GF-D8 (cell line): ENCODE measurements at regions not wholly inside any gene's neighbourhood (a gene's known extent, or its start where the extent isn't known, plus 50 kb on each side); places are given as distances from the start of the nearest gene placed in this dataset.

Experiments
- DNase-seq: peaks from one replicate; lab custom pipeline; 2025; lab: John Stamatoyannopoulos, UW

DNA sequence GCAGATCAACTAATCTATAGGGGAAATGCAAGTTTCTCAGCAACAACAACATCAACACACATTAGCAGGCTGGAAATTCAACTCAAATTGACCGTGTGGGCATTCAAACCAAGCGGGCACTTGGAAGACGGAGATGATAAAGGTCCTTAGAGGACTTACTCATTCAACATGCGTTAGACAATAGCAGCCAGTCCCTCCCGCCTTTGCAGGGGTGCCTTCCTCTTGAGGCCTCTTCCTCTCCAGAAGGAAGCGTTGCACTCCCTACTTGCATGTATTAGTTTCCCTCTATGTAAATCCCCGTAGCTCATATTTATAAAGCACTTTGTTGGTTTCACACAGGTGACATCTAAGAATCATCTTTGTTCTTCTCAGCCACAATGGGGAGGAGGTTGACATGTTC, 300.8 kb upstream of the STXBP5 start:
- no peak for DNase-seq

DNA sequence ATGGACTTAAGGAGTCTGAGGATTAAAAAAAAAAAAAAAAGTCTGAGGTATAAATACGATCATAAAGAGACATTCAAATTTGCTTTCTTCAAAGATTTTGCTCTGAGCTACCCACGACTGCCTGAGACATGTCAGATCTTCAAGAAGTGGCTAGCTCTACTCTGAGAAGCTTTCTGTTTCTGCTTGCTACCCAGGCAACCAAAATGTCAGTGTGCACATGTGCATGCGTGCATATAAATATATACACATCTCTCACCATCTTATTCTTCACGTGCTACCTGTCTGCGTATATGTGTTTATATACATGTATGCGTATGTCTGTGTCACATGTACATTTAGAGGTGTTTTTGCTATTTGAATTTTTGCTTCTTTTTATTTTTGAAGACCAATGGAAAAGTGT, 299.6 kb upstream of the STXBP5 start:
- no peak for DNase-seq

DNA sequence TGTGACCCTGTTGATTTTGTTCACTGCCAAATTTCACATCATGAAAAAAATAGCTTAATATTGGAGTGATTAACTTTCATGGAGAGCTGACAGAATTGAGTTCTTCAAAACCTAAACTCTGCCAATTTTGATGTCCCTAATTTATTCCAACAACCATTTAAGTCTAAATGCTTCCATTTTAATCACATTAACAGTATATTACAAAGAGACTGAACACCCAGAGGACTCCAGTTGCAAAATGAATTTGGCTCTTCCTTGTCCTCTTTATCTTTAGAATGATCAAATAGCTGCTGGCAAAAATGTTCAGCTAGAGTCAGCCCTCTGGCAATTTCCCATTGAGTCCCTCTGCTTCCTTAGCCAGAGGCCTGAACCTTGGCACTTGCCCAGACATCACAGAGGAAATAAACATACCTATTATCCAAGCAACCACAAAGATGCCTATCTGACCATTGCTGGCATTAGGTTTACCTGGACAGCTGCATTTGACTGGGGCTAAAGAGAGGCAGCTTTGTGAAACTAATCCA, 299.0 kb upstream of the STXBP5 start:
- DNase-seq, result no peak

DNA sequence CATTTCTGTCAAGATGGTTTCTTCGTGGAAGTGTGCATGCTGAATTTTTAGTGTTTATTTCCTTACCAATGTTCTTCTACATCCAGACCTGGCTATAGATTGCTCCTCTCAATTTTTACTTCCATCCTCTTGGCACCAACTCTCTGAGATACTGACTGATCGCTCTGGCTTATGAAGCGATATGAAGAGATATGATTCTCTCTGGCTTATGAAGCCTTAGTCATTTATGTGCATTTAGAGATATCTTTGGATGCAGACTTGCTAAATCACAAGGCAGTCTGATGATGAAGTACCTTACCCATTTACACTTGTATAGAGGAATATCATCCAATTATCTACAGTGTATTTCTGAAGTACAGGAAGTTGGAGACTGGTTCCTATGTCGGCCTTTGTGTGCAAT, 295.4 kb upstream of the STXBP5 start:
- no peak for DNase-seq

DNA sequence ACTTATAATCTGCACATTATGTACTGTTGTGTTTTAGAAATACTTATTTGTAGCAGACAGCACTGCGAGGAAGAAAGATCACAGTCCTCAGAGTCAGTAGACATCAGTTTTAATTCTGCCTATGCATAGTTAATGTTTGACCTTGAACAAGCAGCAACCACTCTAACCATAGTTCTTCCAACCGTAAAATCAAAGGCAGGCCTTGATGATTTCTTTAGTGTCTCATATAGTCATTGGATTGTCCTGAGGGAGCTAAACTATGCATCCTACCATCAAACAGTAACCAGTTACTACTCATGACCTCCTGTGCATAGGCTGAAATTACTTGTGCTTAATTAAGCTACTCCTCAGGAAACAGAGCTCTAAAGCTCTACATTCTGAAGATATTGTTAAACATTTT, 294.8 kb upstream of the STXBP5 start:
- DNase-seq, result no peak

DNA sequence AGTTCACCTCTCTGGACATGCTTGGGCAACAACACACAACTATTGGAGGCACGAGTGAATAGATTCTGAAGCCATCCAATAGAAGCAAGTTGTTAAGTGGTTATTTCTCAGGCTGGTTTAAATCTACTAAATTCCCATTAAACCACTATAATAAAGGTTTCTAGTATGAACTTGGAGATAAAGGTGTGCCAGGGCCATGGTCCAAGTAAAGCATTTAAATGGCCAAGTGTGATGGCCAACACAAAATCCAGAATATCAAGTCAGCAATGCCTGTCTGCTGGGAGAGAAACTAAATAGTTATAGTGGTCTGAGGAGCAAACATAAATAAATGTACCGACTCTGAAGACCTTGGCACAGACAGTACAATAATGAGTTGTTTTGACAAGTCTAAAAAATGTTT, 294.3 kb upstream of the STXBP5 start:
- DNase-seq, result no peak

DNA sequence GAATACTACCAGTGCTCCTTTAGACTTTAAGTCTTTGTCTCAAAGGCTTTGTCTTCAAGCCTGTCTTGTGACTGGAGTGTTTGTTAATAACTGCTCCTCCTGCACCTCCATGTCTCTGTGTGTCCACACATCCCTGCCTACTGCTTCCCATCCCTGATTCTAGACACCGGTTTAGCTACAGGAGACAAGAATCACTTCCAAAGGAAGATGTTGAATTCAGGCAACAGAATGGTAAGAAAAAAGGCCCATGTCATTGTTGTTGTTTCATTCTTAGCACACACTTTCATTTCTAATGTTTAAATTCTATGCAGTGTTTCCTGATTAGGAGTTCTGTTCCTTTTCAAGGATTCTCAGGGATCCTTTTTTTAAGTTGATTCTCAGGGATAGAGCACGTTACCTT, 293.6 kb upstream of the STXBP5 start:
- no peak for DNase-seq

DNA sequence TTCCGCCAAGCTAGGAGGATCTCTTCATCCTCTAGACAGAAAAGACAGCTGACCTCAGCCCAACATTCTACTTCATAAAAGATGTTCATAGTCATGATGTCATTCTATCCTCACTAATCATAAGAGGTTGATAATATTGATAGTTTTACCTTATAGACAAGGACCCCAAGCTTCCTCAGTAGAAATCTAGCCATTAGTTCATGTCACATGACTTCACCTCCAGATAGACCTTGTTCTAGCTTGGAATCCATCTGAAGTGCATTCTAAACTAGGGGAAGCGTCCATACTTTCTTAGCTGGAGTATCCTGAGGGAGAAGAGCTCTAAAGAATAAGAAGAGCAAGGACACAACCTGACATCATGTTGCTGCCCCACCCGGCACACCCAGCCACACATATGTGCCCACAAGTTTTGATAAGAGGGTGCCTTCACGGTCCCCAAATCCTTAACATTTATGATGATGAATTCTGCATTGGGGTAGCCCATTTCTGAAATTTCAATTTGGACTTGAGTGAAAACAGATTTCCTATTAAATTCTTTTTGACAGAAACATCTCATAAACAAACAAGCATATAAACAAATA, 292.5 kb upstream of the STXBP5 start:
- no peak for DNase-seq

DNA sequence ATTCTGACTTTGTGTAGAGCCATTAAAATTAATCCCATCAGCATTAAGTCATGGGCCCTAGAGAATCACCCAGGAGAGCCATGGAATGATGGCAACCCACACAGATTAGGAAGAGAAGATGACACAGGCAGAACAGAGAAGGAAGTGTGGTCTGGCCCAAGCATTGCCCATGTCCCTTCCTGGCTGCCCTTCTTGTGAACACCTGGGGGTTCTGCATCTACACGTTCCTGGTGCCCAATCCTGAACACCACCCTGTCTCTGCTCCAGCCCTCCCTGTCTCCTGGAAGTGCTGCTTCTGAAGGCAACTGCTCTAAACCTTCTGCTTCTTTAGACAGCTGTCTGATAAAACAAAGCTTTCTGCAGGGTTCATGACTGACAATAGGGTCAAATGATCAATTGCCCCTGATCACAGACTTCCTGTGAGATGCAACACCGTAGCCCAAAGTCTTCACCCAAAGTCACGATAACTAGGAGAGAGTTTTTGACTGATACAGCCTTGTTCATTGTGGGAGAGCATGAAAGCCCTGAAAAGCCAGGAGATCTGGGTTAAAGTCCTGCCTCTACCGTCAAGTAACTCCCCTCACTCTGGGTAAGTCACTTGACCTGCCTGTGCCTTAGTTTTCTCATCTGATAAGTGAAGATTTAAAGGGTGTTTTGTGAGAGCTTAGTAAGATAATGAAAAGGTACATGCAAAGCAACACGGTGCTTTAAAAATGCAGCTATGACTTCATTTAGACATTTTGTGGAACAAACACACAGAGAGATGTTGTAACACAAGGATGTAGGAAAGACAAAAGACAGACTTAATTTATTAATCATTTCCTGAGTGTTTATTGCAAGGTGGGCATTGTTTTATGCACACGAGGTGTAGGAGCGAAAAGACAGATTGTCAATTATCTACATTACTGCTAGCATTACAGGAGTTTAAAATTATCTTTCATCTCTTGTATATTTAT, 291.2 kb upstream of the STXBP5 start:
- DNase-seq, result peak; percentile 57

DNA sequence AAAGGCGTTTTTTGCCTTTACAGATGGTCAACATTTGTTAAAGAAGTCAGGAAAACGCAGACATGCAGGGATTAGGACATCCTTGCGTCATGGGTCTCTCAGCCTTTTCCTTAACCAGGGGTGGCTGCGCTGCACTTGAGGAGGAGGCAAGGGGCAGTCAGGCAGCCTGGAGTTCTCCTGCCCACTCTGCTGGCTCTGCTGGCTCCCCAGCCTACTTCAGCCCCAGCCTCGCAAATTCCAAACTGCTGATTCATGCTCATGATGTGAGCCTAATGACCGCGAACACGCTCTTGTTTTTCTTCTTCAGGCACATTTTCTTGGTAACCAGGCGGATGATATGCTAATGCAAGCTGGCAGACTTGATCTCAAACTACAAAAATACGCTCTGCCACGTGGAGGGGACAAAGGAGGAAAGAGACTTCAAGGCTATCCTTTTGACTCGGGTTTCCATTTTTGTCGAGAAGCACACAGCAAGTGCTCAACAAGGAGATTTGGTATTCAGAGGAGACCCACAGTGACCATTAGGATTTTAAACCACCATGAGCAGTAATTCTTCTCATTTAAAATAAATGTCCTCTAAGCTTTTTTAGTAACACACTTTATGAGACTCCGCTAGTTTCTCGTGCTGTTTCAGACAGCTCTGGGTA, 290.3 kb upstream of the STXBP5 start:
- peak; percentile 82 for DNase-seq

DNA sequence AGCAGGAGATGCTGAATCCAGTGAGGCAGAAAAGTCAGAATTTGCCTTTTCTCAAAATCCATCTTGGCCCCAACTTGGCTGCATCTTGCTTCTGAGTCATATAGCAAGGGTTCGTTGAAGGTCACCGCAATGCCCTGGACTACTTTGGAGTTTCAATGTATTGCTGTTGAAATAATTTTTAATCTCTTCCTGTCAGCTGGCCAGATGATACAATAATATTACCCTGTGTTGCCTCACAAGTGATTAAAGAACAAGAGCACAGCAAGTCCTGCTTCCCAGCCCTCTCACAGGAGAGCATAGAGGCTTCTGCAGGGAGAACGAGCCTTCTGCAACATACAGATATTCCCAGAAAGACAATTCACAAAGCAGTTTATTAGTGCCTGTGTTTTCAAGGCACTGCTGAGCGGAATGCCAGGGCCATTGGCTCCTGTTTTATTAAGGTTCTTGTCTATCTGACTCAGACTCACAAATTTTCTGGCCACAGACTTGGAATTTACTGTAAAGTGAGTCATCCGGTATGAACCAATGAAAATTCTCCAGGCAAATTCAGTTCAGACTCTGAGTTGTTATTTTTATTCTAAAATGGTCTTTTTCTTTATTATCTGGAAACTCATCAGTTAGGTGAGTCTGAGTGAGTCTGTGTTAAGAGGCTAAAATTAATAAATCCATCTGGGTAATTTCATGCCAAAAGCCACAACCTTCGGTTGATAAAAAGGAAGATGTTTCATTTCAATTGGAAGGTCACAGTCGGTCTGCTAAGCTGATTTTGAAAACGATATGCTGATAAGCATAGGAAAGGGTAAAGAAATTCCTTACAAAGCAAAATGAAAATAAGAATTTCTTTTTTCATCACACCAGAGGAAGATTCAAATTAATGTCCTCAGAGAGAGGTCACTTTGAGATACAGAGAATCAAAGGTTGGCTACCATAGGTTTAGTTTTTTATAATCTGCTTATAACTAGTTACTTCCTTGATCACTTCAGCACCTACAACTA, 289.4 kb upstream of the STXBP5 start:
- DNase-seq, result peak; percentile 95

DNA sequence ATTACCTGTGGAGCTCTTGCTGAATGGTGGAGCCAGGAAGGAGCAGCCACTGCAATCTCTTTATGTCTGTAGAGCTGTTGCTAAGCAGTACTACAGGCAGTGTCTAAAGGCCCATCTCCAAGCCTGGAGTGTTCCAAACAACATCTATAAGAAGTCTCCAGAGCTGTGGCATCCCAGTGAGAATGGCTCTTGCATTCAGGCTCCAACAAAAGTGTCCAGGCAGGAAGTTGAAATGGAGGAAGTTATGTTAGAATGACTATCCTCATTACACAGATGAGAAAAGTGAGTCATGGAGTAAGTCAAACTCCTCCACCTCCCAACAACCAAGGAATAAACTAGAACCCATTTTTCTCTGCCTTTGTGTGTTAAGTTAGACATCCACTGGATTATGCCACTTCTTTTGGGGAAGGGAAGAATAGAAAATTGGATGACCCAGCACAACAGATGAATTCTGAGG, 288.5 kb upstream of the STXBP5 start:
- no peak for DNase-seq

DNA sequence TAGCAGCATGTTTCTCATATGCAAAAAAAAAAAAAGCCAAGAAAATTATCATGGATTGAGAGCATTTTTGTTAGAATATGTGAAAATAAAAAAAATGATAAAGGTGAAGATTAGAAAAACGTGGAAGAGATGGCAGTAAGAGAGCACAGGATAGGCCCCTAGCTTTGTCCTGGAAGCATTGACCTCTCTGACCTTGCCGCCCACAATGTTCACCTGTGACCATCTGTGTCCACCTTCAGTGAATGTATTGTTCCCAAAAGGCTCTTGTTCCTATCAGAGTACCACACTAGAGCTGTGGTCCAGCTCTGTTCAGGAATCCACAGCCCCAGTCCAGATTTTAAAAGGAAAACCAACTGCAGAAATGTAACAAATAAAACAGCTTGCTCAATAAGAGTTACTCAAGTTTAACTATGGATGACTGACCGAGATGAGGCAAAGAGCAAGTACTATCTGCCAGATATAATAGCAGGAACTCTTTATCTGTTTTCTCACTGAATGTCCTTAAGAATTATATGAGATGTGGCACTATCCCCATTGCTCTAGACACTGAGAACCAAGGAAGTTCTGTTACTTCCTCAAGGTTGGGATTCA, 287.7 kb upstream of the STXBP5 start:
- DNase-seq, result no peak

DNA sequence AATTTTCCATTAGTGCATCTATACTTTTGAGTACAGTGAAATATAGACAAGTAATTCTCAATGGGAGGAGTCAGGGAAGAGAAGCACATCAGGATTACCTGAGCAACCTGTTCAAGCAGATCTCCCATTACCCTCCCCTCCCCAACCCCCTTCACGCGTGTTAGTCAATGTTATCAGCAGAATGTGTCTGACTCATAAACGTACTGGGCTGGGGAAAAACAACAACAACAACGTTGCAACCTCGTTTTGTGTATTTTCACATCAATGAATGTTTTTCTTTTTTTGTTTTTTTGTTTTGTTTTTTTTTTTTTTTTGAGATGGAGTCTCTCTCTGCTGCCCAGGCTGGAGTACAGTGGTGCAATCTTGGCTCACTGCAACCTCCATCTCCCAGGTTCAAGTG, 287.0 kb upstream of the STXBP5 start:
- no peak for DNase-seq

DNA sequence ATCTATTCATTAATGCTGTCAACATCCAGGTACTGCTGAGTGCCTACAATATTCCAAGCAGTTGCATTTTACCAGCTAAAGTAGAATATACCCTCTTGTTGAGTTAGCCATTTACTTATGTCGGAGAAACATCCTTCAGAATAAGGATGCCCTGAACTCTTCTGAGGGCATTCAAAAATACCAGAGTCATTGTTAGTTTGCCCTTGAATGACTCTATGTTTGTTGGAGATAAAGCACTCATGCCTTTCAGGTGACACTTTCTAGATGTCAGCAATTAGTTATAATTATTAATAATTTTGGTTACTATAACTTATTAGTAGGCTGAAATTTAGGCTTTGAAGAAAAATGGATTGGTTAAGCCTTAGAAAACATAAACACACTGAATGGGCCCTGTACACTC, 286.2 kb upstream of the STXBP5 start:
- no peak for DNase-seq

DNA sequence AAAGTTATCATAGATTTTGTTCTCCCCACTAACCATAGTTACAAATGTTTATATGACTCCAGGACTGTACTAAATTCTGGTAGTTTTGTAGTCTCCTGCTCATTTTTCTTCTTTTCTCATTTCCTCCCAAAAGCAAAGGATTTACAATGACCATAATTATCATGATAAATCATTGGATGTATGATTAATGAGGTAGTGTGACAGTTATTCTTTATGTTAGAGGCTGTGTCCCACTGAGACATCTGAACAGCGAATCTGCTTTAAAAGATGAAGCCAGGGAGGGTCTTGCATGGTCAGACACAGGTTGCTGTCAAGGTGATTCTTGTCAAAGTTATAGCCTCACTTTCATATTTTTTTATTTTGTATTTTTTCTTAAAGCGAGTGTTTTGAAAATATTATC, 285.2 kb upstream of the STXBP5 start:
- no peak for DNase-seq

DNA sequence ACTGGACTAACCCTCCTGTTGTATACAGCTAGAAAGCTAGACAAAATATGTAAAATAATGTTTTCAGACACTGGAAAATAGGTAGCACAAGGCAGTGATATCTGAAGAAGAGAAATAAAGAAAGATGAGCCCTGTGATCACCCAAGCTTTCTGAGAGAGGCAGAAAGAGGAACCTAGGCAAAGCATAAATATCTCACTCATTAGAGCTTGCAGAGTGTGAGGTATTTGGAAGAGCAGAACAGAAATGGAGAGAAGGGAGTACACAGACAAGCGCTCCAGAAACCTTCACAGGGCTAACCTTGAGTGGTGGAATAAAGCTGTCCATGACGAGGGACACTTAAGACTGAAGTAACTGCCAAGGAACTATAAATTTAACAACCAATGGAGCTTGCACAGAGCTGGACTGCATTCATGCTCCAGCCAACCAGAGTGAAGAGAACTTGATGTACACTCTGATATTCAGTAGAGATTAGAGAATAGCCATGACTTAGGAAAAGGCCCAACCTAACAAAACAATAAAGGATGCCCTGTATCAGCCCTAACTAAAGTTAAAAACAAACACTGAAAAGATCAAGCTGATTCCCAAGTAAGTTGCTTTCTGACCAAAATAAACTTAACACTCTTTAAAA, 280.9 kb upstream of the STXBP5 start:
- no peak for DNase-seq

DNA sequence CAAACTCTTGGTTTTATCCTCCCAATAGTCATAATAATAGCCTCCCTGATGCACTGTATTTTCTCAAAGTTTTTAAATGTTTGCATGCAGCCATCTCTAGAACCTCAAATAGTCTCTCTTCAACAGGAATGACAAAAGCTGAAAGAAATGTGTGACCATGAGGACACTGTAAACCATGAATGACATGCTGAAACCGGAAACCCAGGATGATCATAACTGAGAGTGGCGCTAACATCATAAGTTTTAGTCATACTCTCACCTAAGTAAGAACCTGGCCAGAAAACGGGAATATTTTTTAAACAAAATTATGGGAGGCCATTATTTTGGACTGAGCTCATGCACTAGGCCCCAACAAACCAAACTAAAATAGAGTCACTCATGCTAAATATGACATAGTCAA, 278.4 kb upstream of the STXBP5 start:
- DNase-seq, result no peak

DNA sequence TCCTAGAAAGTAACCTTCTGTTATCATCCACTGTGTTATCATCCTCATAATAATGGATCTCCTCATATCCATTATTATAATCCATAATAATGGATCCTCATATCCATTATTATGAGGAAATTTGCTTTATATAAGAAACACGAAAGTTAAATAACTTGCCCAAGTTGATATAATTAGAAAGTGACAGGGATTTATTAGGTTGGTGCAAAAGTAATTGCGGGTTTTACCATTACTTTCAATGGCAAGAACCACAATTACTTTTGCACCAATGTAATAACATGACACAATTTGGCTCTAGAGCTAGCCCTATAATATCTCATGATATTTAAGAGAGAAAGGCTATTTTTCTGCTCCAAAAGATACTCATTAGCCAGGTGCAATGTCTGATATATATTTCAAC, 275.7 kb upstream of the STXBP5 start:
- no peak for DNase-seq

DNA sequence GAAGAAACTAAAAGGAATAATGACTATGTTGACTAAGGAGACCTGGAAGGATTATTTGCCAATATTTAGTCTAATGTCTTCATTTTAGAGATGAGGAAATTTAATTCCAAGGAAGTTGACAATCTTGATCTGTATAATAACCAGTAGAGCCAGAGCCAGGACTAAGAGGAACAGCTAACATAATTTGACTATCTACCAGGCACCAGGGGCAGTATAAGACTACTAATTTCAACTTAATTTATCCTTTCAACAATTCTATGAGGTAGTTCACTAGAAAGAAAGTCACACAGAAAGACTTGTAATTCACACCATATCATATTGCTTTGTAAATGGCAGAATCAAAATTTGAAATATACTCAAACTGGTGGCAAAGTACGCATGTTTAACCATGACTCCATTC, 273.0 kb upstream of the STXBP5 start:
- DNase-seq, result no peak

DNA sequence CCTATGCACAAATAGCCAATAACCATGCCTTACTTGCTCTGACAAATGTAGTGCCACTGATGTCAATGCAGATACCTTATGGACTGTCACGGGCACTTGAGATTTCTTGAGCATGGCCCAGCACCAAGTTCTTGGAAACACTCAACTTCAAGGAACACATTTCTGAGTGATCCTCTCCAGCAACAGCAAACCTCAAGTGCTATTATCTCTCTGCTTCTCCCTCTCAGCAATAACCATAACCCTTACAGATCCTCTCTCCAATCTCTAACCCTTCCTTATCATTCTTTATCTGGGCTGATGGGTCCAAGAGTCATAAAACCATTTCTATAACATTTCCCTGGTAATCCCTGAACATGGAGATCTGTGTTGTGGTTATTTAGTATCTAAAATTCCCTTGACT, 266.9 kb upstream of the STXBP5 start:
- no peak for DNase-seq
